Erythroblast (primary cell): ENCODE measurements at regions not wholly inside any gene's neighbourhood (a gene's known extent, or its start where the extent isn't known, plus 50 kb on each side); places are given as distances from the start of the nearest gene placed in this dataset.
"Not testable (repeated sequence)": the region's sequence is repeated elsewhere in the genome, so short reads cannot be mapped to it uniquely, and the experiment has no call there.

Experiments
- DNase-seq, 2 experiments: peaks; one replicate each; lab custom pipeline; 2025; lab: John Stamatoyannopoulos, UW
- GATA1 ChIP-seq: IDR thresholded peaks from 2 replicates; pipeline ENCODE4 v1.6.1; 2011; ENCODE audit warnings: low read depth, mild to moderate bottlenecking, control low read depth, low read length, moderate library complexity
- POLR2A ChIP-seq: IDR thresholded peaks from 2 replicates; pipeline ENCODE4 v1.6.1; 2011; ENCODE audit warnings: mild to moderate bottlenecking, low read length

- no peak for TF ChIP-seq POLR2A
- no peak for TF ChIP-seq GATA1
- DNase-seq = no peak
Measured at GRCh38 chr15:26128611-26129140, 265.5 kb upstream of the ATP10A start.

DNA sequence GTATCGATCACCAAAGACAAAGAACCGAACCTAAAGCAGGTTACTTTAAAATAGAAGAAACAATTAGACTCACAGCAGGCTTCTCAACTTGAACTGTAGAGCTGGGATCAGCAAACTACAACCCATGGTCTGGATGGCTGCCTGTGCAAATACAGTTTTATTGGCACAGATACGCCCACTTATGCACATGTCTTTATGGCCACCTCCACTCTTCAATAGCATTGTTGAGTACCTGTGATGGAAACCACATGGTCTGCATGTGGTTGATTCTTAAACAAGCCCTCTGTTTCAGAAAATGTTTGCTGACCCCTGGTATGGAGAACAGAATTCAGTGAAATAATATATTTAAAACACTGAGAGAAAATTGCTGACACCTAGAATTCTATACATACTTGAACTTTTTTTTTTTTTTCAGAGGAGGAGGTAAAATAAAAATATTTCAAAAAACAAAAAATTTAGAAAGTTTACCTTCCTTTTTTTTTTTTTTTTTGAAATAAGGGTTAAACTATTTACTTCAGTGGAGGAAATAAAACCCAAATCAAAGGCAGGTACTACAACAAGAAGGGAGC is 263.8 kb upstream of the ATP10A start:
- DNase-seq = no peak
- TF ChIP-seq POLR2A = no peak
- TF ChIP-seq GATA1 = no peak

DNA sequence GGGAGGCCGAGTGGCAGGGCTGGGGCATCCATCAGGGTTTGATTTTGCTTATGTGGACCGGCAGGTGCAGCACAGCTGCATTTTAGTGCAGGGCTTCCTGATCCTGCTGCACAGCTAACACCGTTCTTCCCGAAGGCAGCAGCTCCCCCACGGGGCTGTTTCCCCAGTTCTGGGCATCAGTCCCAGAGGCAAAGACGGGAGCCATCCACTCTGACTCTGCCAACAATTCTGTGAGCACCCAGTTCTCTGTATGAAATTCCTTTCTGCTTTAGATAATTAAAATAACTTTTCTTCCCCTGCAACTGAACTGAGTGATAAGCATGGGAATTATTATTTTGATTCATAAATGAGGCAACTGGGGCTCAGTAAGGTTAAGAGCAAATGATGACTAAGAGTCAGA is 262.9 kb upstream of the ATP10A start:
- no peak for DNase-seq
- TF ChIP-seq GATA1 = no peak
- TF ChIP-seq POLR2A = no peak

GRCh38 chr15:26125664-26126063 is 262.5 kb upstream of the ATP10A start:
- no peak for DNase-seq
- no peak for TF ChIP-seq GATA1
- TF ChIP-seq POLR2A = no peak

GRCh38 chr15:26119322-26119721 is 256.2 kb upstream of the ATP10A start:
- TF ChIP-seq GATA1 (no peak), POLR2A (no peak)

DNA sequence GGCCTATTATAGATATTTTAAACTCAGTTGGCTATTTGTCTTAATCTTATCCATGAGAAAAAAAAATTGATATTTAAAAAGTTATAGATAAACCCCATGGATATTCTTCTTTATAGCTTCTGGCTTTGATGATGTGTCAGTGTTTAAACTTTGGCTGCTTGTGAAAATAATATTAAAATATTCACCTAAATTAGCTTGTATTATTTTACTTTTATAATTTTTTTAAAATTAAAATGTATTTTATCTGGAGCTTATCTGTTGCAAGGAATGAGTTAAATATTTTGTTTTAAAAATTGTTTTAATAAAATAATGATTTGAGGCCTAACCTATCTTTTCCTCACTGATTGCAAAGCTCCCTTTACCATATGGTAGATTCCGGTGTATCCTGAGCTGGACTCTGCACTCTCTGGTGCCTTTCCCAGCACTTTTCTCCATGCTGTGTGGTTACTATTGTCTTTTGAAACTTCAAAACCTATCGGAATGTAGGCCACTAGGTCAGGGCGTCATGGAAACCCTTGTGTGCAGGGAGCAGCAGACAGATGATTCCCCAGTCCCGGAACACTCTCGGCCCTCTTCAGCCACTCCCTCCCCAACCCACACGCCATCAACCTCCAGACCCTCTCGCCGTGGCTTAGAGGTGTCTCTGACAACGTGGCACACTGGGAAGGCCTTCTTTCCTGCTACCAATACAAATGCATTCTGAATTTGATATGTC is 252.3 kb upstream of the ATP10A start:
- DNase-seq = no peak

More at GRCh38 chr15:26119322-26119721, 256.2 kb upstream of the ATP10A start:
- DNase-seq = no peak

GRCh38 chr15:26114128-26114527 is 251.0 kb upstream of the ATP10A start:
- DNase-seq = not testable (repeated sequence)

More for the DNA sequence above, 252.3 kb upstream of the ATP10A start:
- no peak for TF ChIP-seq POLR2A
- TF ChIP-seq GATA1 = no peak

DNA sequence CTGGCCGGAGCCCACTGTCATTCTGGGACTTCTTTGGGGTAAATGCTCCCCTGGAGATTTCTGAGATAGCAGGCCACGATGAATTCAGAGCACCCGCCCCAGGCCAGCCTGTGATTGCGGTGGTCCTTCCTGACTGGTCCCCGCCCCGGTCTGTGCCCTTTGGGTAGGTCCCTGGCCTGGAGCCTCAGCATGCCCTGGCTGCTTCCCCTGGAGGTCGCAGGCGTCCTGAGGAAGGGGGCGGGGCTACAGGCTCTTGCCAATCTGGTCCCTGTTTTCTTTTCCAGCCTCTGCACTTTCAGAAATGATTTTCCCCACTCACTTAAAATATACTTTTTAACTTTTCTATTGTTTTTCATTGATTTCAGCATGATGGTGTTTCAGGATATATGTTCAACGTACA is 250.2 kb upstream of the ATP10A start:
- no peak for DNase-seq
- TF ChIP-seq GATA1 = no peak
- TF ChIP-seq POLR2A = no peak

GRCh38 chr15:26109203-26109602 is 246.1 kb upstream of the ATP10A start:
- no peak for TF ChIP-seq POLR2A
- TF ChIP-seq GATA1 = no peak
- no peak for DNase-seq

DNA sequence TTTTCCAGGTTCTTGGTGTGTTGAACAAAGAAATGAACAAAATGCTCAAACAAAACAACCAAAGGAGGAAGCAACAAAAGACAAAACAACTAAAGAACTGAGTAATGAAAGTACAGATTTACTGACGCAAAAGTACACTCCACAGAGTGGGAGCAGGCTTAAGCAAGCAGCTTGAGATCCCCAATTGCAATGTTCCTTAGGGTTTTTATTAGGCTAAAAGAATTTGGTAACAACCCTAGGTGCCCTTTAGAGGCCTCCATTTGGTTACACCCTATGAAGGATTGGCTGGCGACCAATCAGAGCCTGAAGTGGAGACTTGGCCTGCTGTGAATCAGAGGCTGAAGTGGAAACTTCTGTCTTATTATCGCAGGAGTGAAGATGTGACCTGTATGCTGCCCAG is 243.4 kb upstream of the ATP10A start:
- no peak for TF ChIP-seq POLR2A
- no peak for TF ChIP-seq GATA1
- no peak for DNase-seq

- no peak for TF ChIP-seq POLR2A
- TF ChIP-seq GATA1 = no peak
- no peak for DNase-seq
Measured at GRCh38 chr15:26103002-26103404, 239.9 kb upstream of the ATP10A start.

DNA sequence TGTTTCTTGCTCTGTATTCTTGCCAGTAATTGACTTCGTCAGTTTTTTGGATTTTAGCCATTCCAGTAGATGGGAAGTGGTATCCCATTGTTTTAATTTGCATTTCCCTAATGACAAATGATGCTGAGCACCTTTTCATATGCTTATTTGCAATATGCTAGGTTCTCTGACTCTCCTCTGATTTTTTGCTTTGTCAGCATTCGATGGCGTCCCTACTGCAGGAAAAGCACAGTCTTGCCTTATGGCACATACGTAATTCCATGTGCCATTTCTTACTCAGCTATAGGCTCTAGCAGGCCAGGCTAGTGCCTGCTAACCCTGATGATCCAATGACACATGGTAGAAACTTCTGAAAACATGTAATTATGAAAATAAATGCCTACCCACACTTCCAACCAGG is 239.2 kb upstream of the ATP10A start:
- DNase-seq = no peak
- TF ChIP-seq GATA1 (no peak), POLR2A (no peak)

DNA sequence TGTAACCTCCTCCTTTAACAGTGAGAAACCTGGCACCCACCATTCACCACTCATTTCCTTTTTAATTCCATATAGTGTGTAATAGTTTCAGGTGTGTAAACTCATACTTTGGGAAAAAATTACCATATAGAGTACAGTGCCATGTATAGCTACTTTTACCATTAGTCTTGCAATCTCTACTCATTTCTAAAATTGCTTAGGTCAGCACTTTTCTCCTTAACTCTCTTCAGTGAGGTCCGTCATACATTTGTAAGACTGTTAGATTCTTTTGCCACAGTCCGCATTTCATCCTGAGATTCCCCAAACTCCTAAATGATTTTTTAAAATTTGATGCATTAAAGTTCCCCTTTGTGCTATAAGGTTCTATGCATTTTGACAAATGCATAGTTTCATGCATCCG is 238.3 kb upstream of the ATP10A start:
- no peak for DNase-seq
- no peak for TF ChIP-seq GATA1
- TF ChIP-seq POLR2A = no peak

DNA sequence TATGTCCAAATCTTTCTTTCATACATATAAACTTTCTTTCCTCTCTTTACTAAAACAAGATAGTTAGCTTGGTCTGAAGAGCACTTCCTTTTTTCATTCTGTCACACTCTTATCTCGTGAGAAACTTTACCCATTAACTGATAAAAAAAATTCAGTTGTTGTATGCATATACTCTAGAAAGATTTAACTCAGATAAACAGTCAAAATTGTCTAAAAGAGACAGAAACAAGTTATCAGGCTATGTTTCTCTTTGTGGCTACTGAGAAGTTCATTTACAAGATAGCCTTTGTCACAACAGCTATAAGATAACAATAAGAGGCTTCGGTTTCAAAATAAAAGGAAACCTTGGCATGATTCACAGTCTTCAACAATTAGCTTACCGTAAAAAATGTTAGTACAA is 235.7 kb upstream of the ATP10A start:
- peak in 1 of 2 experiments; percentile 29 for DNase-seq
- TF ChIP-seq GATA1 (no peak), POLR2A (no peak)
